ENCODE measurements at regions not wholly inside any gene's neighbourhood (a gene's known extent, or its start where the extent isn't known, plus 50 kb on each side); places are given as distances from the start of the nearest gene placed in this dataset.

GRCh38 chr7:45235905-45236304 lies 78.3 kb downstream of the RAMP3 start:
- Histone ChIP-seq H3K27me3 (no peaks in the 10 kb centered on the region), H3K4me1 (no peaks in the 10 kb centered on the region), H3K4me3 (replicated peaks in 1 of 3) (no peak overlapping the region), H3K27ac (no peak overlapping the region), H3K9me3 (no peaks in the 10 kb centered on the region), H3K36me3 (no peaks in the 10 kb centered on the region)
- TF ChIP-seq POLR2A (IDR thresholded peaks at IDR 0.05) (no peak), CTCF (IDR thresholded peaks at IDR 0.05) (no peak)
- no peak for DNase-seq
- intact Hi-C loops (cut with DNase I) = no loop called here

DNA sequence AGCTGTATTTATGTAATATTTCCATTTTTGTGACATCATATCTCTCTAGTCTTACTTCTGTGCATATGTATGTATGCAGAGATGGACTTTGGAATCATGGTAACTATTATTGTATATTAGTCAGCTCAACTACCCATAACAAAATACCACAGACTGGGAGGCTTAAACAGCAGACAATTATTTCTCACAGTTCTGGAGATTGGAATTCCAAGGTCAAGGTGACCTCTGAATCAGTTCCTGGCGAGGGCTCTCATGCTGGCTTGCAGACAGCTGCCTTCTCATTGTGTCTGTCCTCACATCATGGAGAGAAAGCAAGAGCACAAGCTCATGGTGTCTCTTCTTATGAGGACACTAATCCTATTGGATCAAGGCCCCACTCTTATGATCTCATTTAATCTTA lies 79.1 kb downstream of the RAMP3 start:
- H3K9me3 ChIP-seq = no peaks in the 10 kb centered on the region
- H3K27me3 ChIP-seq = no peaks in the 10 kb centered on the region
- H3K4me1 ChIP-seq = no peaks in the 10 kb centered on the region
- H3K4me3 ChIP-seq (replicated peaks in 1 of 3) = no peak overlapping the region
- no peak overlapping the region for H3K27ac ChIP-seq
- intact Hi-C loops (cut with DNase I) = no loop called here
- WGBS, 2 donors = 41 to 71% methylated on average over 1 of the region's 1 CpG
- no peak for DNase-seq
- TF ChIP-seq CTCF (IDR thresholded peaks at IDR 0.05) (no peak), POLR2A (IDR thresholded peaks at IDR 0.05) (no peak)
- H3K36me3 ChIP-seq = no peaks in the 10 kb centered on the region

DNA sequence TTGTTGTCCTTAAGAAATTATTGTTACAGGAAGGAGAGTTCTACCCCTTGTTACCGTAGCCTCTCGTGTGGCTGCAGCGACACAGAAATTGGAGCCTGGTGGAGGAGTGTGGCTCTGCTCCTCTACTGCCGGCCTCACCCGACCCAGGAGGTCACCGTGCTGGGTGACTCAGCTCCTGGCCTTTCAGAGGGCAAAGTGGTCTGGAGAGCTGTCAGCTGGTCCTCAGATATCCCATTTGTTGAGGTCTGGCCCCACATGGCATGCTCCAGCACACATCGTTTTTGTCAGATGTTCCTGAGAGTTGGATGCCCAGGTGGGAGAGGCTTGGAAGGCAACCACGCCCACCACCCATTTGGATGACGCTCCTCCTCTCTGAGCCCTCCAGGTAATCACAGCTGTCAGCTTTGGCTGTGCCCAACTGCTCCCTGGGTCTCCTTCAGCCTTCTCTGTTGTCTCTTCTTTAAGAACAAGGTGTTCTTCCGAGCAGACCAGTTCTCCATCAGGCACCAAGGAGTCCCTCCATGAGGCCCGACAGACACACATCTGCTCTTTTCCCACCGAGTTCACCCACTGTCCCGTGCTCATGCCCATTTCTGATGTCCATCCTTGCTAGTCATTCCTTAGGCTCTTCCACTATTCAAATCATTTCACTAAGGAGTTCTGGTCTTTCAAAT lies 80.3 kb downstream of the RAMP3 start:
- no peak for DNase-seq
- H3K4me3 ChIP-seq (replicated peaks in 1 of 3) = no peak overlapping the region
- TF ChIP-seq POLR2A (IDR thresholded peaks at IDR 0.05) = no peak
- no peak for TF ChIP-seq CTCF (IDR thresholded peaks at IDR 0.05)
- intact Hi-C loops (cut with DNase I) = no loop called here
- H3K27me3 ChIP-seq = no peaks in the 10 kb centered on the region
- H3K36me3 ChIP-seq = no peaks in the 10 kb centered on the region
- H3K4me1 ChIP-seq = no peaks in the 10 kb centered on the region
- no peaks in the 10 kb centered on the region for H3K9me3 ChIP-seq
- 71 to 77% methylated on average over 12 to 13 of the region's 13 CpGs for WGBS, 2 donors
- H3K27ac ChIP-seq = no peak overlapping the region

DNA sequence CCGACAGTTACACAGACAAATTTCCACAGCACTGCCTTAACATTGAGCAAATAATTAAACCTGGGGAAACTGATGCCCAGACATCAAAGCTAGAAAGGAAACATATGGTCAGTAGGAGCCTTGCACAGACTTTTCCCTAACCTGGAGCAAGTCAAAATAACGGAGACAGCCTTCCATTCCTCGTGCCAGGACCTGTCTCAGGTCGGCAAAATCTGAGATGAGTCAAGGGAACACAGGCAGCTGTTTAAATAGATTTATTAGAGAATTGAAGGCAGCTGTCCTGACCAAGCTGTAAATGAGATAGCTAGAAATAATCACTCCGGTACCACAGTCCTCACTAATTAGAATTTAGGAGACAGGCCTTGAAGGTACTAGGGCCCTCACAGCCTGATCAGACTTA lies 81.2 kb downstream of the RAMP3 start:
- Histone ChIP-seq H3K4me1 (no peaks in the 10 kb centered on the region), H3K4me3 (replicated peaks in 1 of 3) (no peak overlapping the region), H3K36me3 (no peaks in the 10 kb centered on the region), H3K9me3 (no peaks in the 10 kb centered on the region), H3K27ac (no peak overlapping the region), H3K27me3 (no peaks in the 10 kb centered on the region)
- intact Hi-C loops (cut with DNase I) = no loop called here
- WGBS, 2 donors = 74 to 93% methylated on average over 5 of the region's 5 CpGs
- TF ChIP-seq POLR2A (IDR thresholded peaks at IDR 0.05) (no peak), CTCF (IDR thresholded peaks at IDR 0.05) (no peak)
- DNase-seq = no peak

DNA sequence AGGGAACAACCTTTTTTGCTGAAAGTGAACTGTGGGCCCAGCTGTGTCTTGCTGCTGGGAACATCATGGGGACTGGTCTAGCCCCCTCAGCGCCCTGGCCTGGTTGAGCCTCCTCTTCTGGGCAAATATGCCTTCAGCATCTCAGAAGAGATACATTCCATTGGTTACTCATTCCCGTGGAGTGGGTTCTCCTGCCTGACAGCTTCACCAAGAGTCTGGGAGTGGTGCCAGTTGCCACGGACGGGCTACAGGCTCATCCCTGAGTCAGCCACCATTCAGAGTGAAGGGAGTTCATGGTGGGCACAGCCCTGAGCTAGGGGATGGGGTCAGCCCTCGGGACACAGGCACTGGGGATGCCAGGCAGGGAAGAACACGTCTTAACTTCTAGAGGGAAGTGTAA lies 81.9 kb downstream of the RAMP3 start:
- WGBS, 2 donors = 31 to 41% methylated on average over 6 of the region's 6 CpGs
- Histone ChIP-seq H3K36me3 (no peaks in the 10 kb centered on the region), H3K27ac (peak overlapping the region in 1 of 3 donors; percentile 27), H3K9me3 (no peaks in the 10 kb centered on the region), H3K27me3 (no peaks in the 10 kb centered on the region), H3K4me1 (no peaks in the 10 kb centered on the region), H3K4me3 (replicated peaks in 1 of 3) (no peak overlapping the region)
- DNase-seq = peak; percentile 9 to 20
- TF ChIP-seq CTCF (IDR thresholded peaks at IDR 0.05) (no peak), POLR2A (IDR thresholded peaks at IDR 0.05) (no peak)
- intact Hi-C loops (cut with DNase I) = no loop called here
